ENCODE measurements at regions not wholly inside any gene's neighbourhood (a gene's known extent, or its start where the extent isn't known, plus 50 kb on each side); places are given as distances from the start of the nearest gene placed in this dataset.
"Not testable (repeated sequence)": the region's sequence is repeated elsewhere in the genome, so short reads cannot be mapped to it uniquely, and the experiment has no call there.

- DNase-seq (no peak), ATAC-seq (no peak)
- POLR2A ChIA-PET, result no interaction called here
- H3K27ac Mint-ChIP-seq, result no peak overlapping the region
- H3K4me3 Mint-ChIP-seq, result no peak overlapping the region
- peaks cover 0 to 5% (median 0%) of the 10 kb centered on the region in 3 donors for H3K36me3 Mint-ChIP-seq
- no peaks in the 10 kb centered on the region for H3K27me3 Mint-ChIP-seq
- no peaks in the 10 kb centered on the region for H3K4me1 Mint-ChIP-seq
- peaks cover 0 to 20% (median 4%) of the 10 kb centered on the region in 9 donors for H3K9me3 Mint-ChIP-seq
These were observed 682.8 kb downstream of the TFAP2A start for GRCh38 chr6:9732056-9732455.

- H3K4me3 Mint-ChIP-seq, H3K27me3 Mint-ChIP-seq, DNase-seq, H3K36me3 Mint-ChIP-seq, ATAC-seq, H3K27ac Mint-ChIP-seq, H3K4me1 Mint-ChIP-seq, POLR2A ChIA-PET: not testable (repeated sequence)
- H3K9me3 Mint-ChIP-seq, result peaks cover 0 to 12% (median 2%) of the 10 kb centered on the region in 9 donors
These were observed 689.1 kb downstream of the TFAP2A start for GRCh38 chr6:9725776-9726175.

- peaks cover 0 to 16% (median 2%) of the 10 kb centered on the region in 9 donors for H3K9me3 Mint-ChIP-seq
- H3K36me3 Mint-ChIP-seq, result no peaks in the 10 kb centered on the region
- H3K4me1 Mint-ChIP-seq, result no peaks in the 10 kb centered on the region
- ATAC-seq (no peak), DNase-seq (no peak)
- no peak overlapping the region for H3K4me3 Mint-ChIP-seq
- POLR2A ChIA-PET, result no interaction called here
- H3K27me3 Mint-ChIP-seq, result no peaks in the 10 kb centered on the region
- no peak overlapping the region for H3K27ac Mint-ChIP-seq
These were observed 697.3 kb downstream of the TFAP2A start for GRCh38 chr6:9717568-9717967.

GRCh38 chr6:9711365-9711764 lies 703.5 kb downstream of the TFAP2A start:
- H3K9me3 Mint-ChIP-seq, result peaks cover 0 to 16% (median 0%) of the 10 kb centered on the region in 9 donors
- H3K27ac Mint-ChIP-seq, result no peak overlapping the region
- ATAC-seq (no peak), DNase-seq (no peak)
- H3K4me3 Mint-ChIP-seq, result no peak overlapping the region
- H3K27me3 Mint-ChIP-seq, result no peaks in the 10 kb centered on the region
- POLR2A ChIA-PET, result no interaction called here
- H3K36me3 Mint-ChIP-seq, result no peaks in the 10 kb centered on the region
- no peaks in the 10 kb centered on the region for H3K4me1 Mint-ChIP-seq

GRCh38 chr6:9710574-9710973 lies 704.3 kb downstream of the TFAP2A start:
- Mint-ChIP-seq H3K36me3 (no peaks in the 10 kb centered on the region), H3K4me3 (no peak overlapping the region), H3K9me3 (peaks cover 0 to 16% (median 0%) of the 10 kb centered on the region in 9 donors), H3K27ac (no peak overlapping the region), H3K27me3 (no peaks in the 10 kb centered on the region), H3K4me1 (no peaks in the 10 kb centered on the region)
- DNase-seq (no peak), ATAC-seq (no peak)
- POLR2A ChIA-PET, result no interaction called here

GRCh38 chr6:9708600-9708999 lies 706.3 kb downstream of the TFAP2A start:
- POLR2A ChIA-PET, result no interaction called here
- Mint-ChIP-seq H3K27ac (no peak overlapping the region), H3K36me3 (no peaks in the 10 kb centered on the region), H3K4me1 (no peaks in the 10 kb centered on the region), H3K4me3 (no peak overlapping the region), H3K9me3 (peaks cover 0 to 9% (median 0%) of the 10 kb centered on the region in 9 donors), H3K27me3 (no peaks in the 10 kb centered on the region)
- ATAC-seq, result no peak
- no peak for DNase-seq

- POLR2A ChIA-PET, result no interaction called here
- Mint-ChIP-seq H3K36me3 (no peaks in the 10 kb centered on the region), H3K4me3 (no peak overlapping the region), H3K4me1 (no peaks in the 10 kb centered on the region), H3K9me3 (peaks cover 0 to 9% (median 0%) of the 10 kb centered on the region in 9 donors), H3K27ac (no peak overlapping the region), H3K27me3 (no peaks in the 10 kb centered on the region)
- no peak for DNase-seq
- no peak for ATAC-seq
These were observed 709.9 kb downstream of the TFAP2A start for GRCh38 chr6:9704989-9705388.

GRCh38 chr6:9702914-9703313 lies 712.0 kb downstream of the TFAP2A start:
- no peaks in the 10 kb centered on the region for H3K27me3 Mint-ChIP-seq
- H3K36me3 Mint-ChIP-seq, result no peaks in the 10 kb centered on the region
- H3K4me1 Mint-ChIP-seq, result no peaks in the 10 kb centered on the region
- H3K9me3 Mint-ChIP-seq, result peaks cover 0 to 9% (median 0%) of the 10 kb centered on the region in 9 donors
- no peak overlapping the region for H3K4me3 Mint-ChIP-seq
- POLR2A ChIA-PET, result no interaction called here
- no peak overlapping the region for H3K27ac Mint-ChIP-seq
- no peak for DNase-seq
- ATAC-seq, result no peak

GRCh38 chr6:9699888-9700287 lies 715.0 kb downstream of the TFAP2A start:
- no peak overlapping the region for H3K27ac Mint-ChIP-seq
- POLR2A ChIA-PET, result no interaction called here

GRCh38 chr6:9697263-9697931 lies 717.5 kb downstream of the TFAP2A start:
- Mint-ChIP-seq H3K4me3 (no peak overlapping the region), H3K36me3 (no peaks in the 10 kb centered on the region), H3K27me3 (no peaks in the 10 kb centered on the region), H3K9me3 (peaks cover 0 to 16% (median 4%) of the 10 kb centered on the region in 9 donors), H3K4me1 (no peaks in the 10 kb centered on the region), H3K27ac (no peak overlapping the region)
- POLR2A ChIA-PET, result no interaction called here
- no peak for ATAC-seq
- DNase-seq, result no peak

More at GRCh38 chr6:9699888-9700287, 715.0 kb downstream of the TFAP2A start:
- H3K4me1 Mint-ChIP-seq, result no peaks in the 10 kb centered on the region
- H3K36me3 Mint-ChIP-seq, result no peaks in the 10 kb centered on the region
- DNase-seq (no peak), ATAC-seq (no peak)
- peaks cover 0 to 15% (median 2%) of the 10 kb centered on the region in 9 donors for H3K9me3 Mint-ChIP-seq
- no peaks in the 10 kb centered on the region for H3K27me3 Mint-ChIP-seq
- H3K4me3 Mint-ChIP-seq, result no peak overlapping the region

GRCh38 chr6:9690388-9690787 lies 724.5 kb downstream of the TFAP2A start:
- ATAC-seq, result no peak

GRCh38 chr6:9680727-9681126 lies 734.1 kb downstream of the TFAP2A start:
- H3K27me3 Mint-ChIP-seq, H3K4me1 Mint-ChIP-seq, ATAC-seq, POLR2A ChIA-PET, H3K4me3 Mint-ChIP-seq, H3K27ac Mint-ChIP-seq, H3K36me3 Mint-ChIP-seq, DNase-seq: not testable (repeated sequence)
- H3K9me3 Mint-ChIP-seq, result peaks cover 0 to 29% (median 9%) of the 10 kb centered on the region in 9 donors

More at GRCh38 chr6:9690388-9690787, 724.5 kb downstream of the TFAP2A start:
- DNase-seq, result no peak
- H3K4me3 Mint-ChIP-seq, result no peak overlapping the region
- no peak overlapping the region for H3K27ac Mint-ChIP-seq
- H3K27me3 Mint-ChIP-seq, result no peaks in the 10 kb centered on the region
- POLR2A ChIA-PET, result no interaction called here
- H3K9me3 Mint-ChIP-seq, result peaks cover 0 to 16% (median 2%) of the 10 kb centered on the region in 9 donors
- no peaks in the 10 kb centered on the region for H3K4me1 Mint-ChIP-seq
- no peaks in the 10 kb centered on the region for H3K36me3 Mint-ChIP-seq

- H3K27me3 Mint-ChIP-seq, result no peaks in the 10 kb centered on the region
- H3K27ac Mint-ChIP-seq, result no peak overlapping the region
- no peak overlapping the region for H3K4me3 Mint-ChIP-seq
- ATAC-seq (no peak), DNase-seq (no peak)
- no peaks in the 10 kb centered on the region for H3K4me1 Mint-ChIP-seq
- no peaks in the 10 kb centered on the region for H3K36me3 Mint-ChIP-seq
- POLR2A ChIA-PET, result no interaction called here
- peaks cover 0 to 21% (median 8%) of the 10 kb centered on the region in 9 donors for H3K9me3 Mint-ChIP-seq
These were observed 739.8 kb downstream of the TFAP2A start for GRCh38 chr6:9675122-9675521.

- Mint-ChIP-seq H3K36me3 (no peaks in the 10 kb centered on the region), H3K4me3 (no peak overlapping the region), H3K27ac (no peak overlapping the region), H3K4me1 (no peaks in the 10 kb centered on the region), H3K9me3 (peaks cover 0 to 41% (median 4%) of the 10 kb centered on the region in 9 donors), H3K27me3 (peaks cover 0 to 3% (median 0%) of the 10 kb centered on the region in 5 donors)
- DNase-seq (no peak), ATAC-seq (no peak)
- POLR2A ChIA-PET, result no interaction called here
These were observed 755.0 kb downstream of the TFAP2A start for GRCh38 chr6:9659848-9660247.

All from naive thymus-derived CD8-positive, alpha-beta T cell (primary cell).